WTC11 (cell line): ENCODE measurements at regions not wholly inside any gene's neighbourhood (a gene's known extent, or its start where the extent isn't known, plus 50 kb on each side); places are given as distances from the start of the nearest gene placed in this dataset.

Experiments used
- ATAC-seq: fragments of 200-7000 bp; cut with Tn5 transposase; 2 replicates; pipeline ENCODE4 v1.10.0; 2021; ENCODE audit warnings: mild to moderate bottlenecking, moderate library complexity
- CTCF ChIA-PET: fragments of 300-600 bp; sonication (Branson Sonifier 250); formaldehyde crosslinking; loops from one replicate; lab custom pipeline; 2021; ENCODE audit warnings: antibody characterized with exemption; lab: Charles Lee
- POLR2A ChIA-PET: fragments of 350-600 bp; sonication (Branson Sonifier 250); formaldehyde crosslinking; loops from one replicate; lab custom pipeline; 2021; ENCODE audit warnings: antibody characterized with exemption; lab: Charles Lee
- DNase-seq: peaks from one replicate; pipeline ENCODE4 v3.0.0; 2021; ENCODE audit warnings: low spot score
- H3K27ac Mint-ChIP-seq: 2 replicates; pipeline ENCODE4 v1.8.0; 2021; ENCODE audit warnings: mixed read lengths
- H3K27me3 Mint-ChIP-seq: 2 replicates; pipeline ENCODE4 v1.8.0; 2021; ENCODE audit warnings: low read depth, mild to moderate bottlenecking, moderate library complexity, mixed read lengths
- H3K36me3 Mint-ChIP-seq: 2 replicates; pipeline ENCODE4 v1.8.0; 2021; ENCODE audit warnings: mixed read lengths
- H3K4me1 Mint-ChIP-seq: 2 replicates; pipeline ENCODE4 v1.8.0; 2022; ENCODE audit warnings: mixed read lengths
- H3K4me3 Mint-ChIP-seq: 2 replicates; pipeline ENCODE4 v1.8.0; 2021; ENCODE audit warnings: mild to moderate bottlenecking, moderate library complexity, mixed read lengths
- H3K9me3 Mint-ChIP-seq: 2 replicates; pipeline ENCODE4 v1.8.0; 2021; ENCODE audit warnings: mixed read lengths
- ARID4B ChIP-seq: sonication (generic); formaldehyde crosslinking; IDR thresholded peaks from 2 replicates; pipeline ENCODE4 v1.8.0; 2023; ENCODE audit warnings: missing genetic modification reagents, mild to moderate bottlenecking, borderline replicate concordance
- ATF6 ChIP-seq: sonication (generic); formaldehyde crosslinking; IDR thresholded peaks from 2 replicates; pipeline ENCODE4 v1.8.1; 2023; ENCODE audit warnings: mild to moderate bottlenecking, missing genetic modification reagents
- CDX4 ChIP-seq: fragments of 250-450 bp; sonication (Bioruptor Pico); IDR thresholded peaks from 2 replicates; pipeline ENCODE4 v1.9.0; 2021; ENCODE audit warnings: moderate library complexity, mild to moderate bottlenecking, inconsistent platforms, borderline replicate concordance
- CREB1 ChIP-seq: sonication (generic); formaldehyde crosslinking; IDR thresholded peaks from 2 replicates; pipeline ENCODE4 v1.8.0; 2023; ENCODE audit warnings: mild to moderate bottlenecking, missing genetic modification reagents
- GTF2I ChIP-seq: fragments of 250-450 bp; sonication (Bioruptor Pico); conservative IDR thresholded peaks from 2 replicates; pipeline ENCODE4 v1.4.0; 2021; ENCODE audit warnings: mild to moderate bottlenecking
- HMGA2 ChIP-seq: fragments of 250-450 bp; sonication (Bioruptor Pico); IDR thresholded peaks from 2 replicates; pipeline ENCODE4 v1.4.0; 2021; ENCODE audit warnings: mild to moderate bottlenecking, moderate library complexity
- IRF1 ChIP-seq: sonication (generic); formaldehyde crosslinking; IDR thresholded peaks from 2 replicates; pipeline ENCODE4 v1.8.0; 2023; ENCODE audit warnings: missing genetic modification reagents
- JAZF1 ChIP-seq: fragments of 250-450 bp; sonication (Bioruptor Pico); IDR thresholded peaks from 2 replicates; pipeline ENCODE4 v1.9.0; 2021; ENCODE audit warnings: moderate library complexity, mild to moderate bottlenecking, inconsistent platforms
- MAX ChIP-seq: sonication (generic); formaldehyde crosslinking; IDR thresholded peaks from 2 replicates; pipeline ENCODE4 v1.8.0; 2022; ENCODE audit warnings: mild to moderate bottlenecking, missing genetic modification reagents
- OVOL2 ChIP-seq: fragments of 250-450 bp; sonication (Bioruptor Pico); IDR thresholded peaks from 2 replicates; pipeline ENCODE4 v1.9.0; 2021; ENCODE audit warnings: mild to moderate bottlenecking, borderline replicate concordance
- TCF7 ChIP-seq: sonication (generic); formaldehyde crosslinking; IDR thresholded peaks from 2 replicates; pipeline ENCODE4 v1.8.0; 2022; ENCODE audit warnings: mild to moderate bottlenecking, low read depth, missing genetic modification reagents, moderate library complexity
- ZNF416 ChIP-seq: fragments of 250-450 bp; sonication (Bioruptor Pico); IDR thresholded peaks from 2 replicates; pipeline ENCODE4 v1.9.0; 2021; ENCODE audit warnings: mild to moderate bottlenecking, inconsistent platforms

- H3K9me3 Mint-ChIP-seq = peaks cover 3% of the 10 kb centered on the region; the same call in 1 of the 2 replicates
- no peak overlapping the region for H3K4me3 Mint-ChIP-seq
- POLR2A ChIA-PET = no interaction called here
- DNase-seq = no peak
- CTCF ChIA-PET = no interaction called here
- H3K27me3 Mint-ChIP-seq = no peaks in the 10 kb centered on the region
- no peaks in the 10 kb centered on the region for H3K4me1 Mint-ChIP-seq
- no peaks in the 10 kb centered on the region for H3K36me3 Mint-ChIP-seq
- no peak overlapping the region for H3K27ac Mint-ChIP-seq
- TF ChIP-seq TCF7 (CRISPR knock-in tag) (no peak), GTF2I (CRISPR knock-in tag) (no peak), HMGA2 (CRISPR knock-in tag) (peak; percentile 97)
- TF ChIP-seq, all 79 proteins: peak for 1
- no peak for ATAC-seq
These were observed 1422.5 kb upstream of the ADGRB3 start for GRCh38 chr6:67212584-67212983.

- Mint-ChIP-seq H3K27ac (no peak overlapping the region), H3K9me3 (peaks cover 5% of the 10 kb centered on the region; the same call in 1 of the 2 replicates), H3K36me3 (no peaks in the 10 kb centered on the region), H3K27me3 (no peaks in the 10 kb centered on the region), H3K4me3 (no peak overlapping the region), H3K4me1 (no peaks in the 10 kb centered on the region)
- POLR2A ChIA-PET = no interaction called here
- CTCF ChIA-PET = no interaction called here
- no peak for DNase-seq
- no peak for ATAC-seq
- TF ChIP-seq CDX4 (CRISPR knock-in tag) = no peak
- TF ChIP-seq JAZF1 (CRISPR knock-in tag) = no peak
- no peak for TF ChIP-seq ATF6 (CRISPR knock-in tag)
- TF ChIP-seq ARID4B (CRISPR knock-in tag) = no peak
- TF ChIP-seq IRF1 = no peak
- no peak for TF ChIP-seq ZNF416 (CRISPR knock-in tag)
- no peak for TF ChIP-seq CREB1 (CRISPR knock-in tag)
These were observed 1424.6 kb upstream of the ADGRB3 start for GRCh38 chr6:67210450-67210849.

- no peaks in the 10 kb centered on the region; the same call in 1 of the 2 replicates for H3K36me3 Mint-ChIP-seq
- DNase-seq = no peak
- CTCF ChIA-PET = no interaction called here
- no peaks in the 10 kb centered on the region; the same call in 1 of the 2 replicates for H3K27me3 Mint-ChIP-seq
- H3K27ac Mint-ChIP-seq = no peak overlapping the region
- H3K4me3 Mint-ChIP-seq = no peak overlapping the region
- H3K9me3 Mint-ChIP-seq = peaks cover 16% of the 10 kb centered on the region
- ATAC-seq = no peak
- no peaks in the 10 kb centered on the region for H3K4me1 Mint-ChIP-seq
- TF ChIP-seq OVOL2 (CRISPR knock-in tag) = no peak
- no peak for TF ChIP-seq IRF1
- no peak for TF ChIP-seq MAX (CRISPR knock-in tag)
- POLR2A ChIA-PET = no interaction called here
These were observed 1433.5 kb upstream of the ADGRB3 start for GRCh38 chr6:67201563-67201962.
